PC-9 (cell line): ENCODE measurements at regions not wholly inside any gene's neighbourhood (a gene's known extent, or its start where the extent isn't known, plus 50 kb on each side); places are given as distances from the start of the nearest gene placed in this dataset.
"Not testable (repeated sequence)": the region's sequence is repeated elsewhere in the genome, so short reads cannot be mapped to it uniquely, and the experiment has no call there.

Experiments
- EZH2 ChIP-seq: fragments of 200-600 bp; sonication (generic); IDR thresholded peaks from 2 replicates; pipeline ENCODE4 v1.8.0; 2017; ENCODE audit warnings: antibody characterized with exemption, low read depth
- TF ChIP-seq, protein P1 (sequence below): fragments of 200-600 bp; sonication (generic); conservative IDR thresholded peaks from 2 replicates; pipeline ENCODE4 v1.6.1; 2017; ENCODE audit warnings: mixed run types, antibody characterized with exemption, mild to moderate bottlenecking, moderate library complexity

DNA sequence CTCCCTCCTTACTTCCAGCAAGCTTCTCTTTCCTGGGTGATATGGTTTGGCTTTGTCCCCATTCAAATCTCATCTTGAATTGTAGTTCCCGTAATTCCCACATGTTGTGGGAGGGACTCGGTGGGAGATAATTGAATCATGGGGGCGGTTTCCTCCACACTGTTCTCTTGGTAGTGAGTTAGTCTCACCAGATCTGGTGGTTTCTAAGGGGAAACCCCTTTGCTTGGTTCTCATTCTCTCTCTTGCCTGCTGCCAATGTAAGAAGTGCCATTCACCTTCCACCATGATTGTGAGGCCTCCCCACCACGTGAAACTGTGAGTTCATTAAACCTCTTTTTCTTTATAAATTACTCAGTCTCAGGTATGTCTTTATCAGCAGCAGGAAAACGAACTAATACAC, 271.8 kb downstream of the C12orf75 start:
- not testable (repeated sequence) for TF ChIP-seq EZH2
- TF ChIP-seq, protein P1, sequence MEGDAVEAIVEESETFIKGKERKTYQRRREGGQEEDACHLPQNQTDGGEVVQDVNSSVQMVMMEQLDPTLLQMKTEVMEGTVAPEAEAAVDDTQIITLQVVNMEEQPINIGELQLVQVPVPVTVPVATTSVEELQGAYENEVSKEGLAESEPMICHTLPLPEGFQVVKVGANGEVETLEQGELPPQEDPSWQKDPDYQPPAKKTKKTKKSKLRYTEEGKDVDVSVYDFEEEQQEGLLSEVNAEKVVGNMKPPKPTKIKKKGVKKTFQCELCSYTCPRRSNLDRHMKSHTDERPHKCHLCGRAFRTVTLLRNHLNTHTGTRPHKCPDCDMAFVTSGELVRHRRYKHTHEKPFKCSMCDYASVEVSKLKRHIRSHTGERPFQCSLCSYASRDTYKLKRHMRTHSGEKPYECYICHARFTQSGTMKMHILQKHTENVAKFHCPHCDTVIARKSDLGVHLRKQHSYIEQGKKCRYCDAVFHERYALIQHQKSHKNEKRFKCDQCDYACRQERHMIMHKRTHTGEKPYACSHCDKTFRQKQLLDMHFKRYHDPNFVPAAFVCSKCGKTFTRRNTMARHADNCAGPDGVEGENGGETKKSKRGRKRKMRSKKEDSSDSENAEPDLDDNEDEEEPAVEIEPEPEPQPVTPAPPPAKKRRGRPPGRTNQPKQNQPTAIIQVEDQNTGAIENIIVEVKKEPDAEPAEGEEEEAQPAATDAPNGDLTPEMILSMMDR, result not testable (repeated sequence)
